Endothelial cell (in vitro differentiated cells): ENCODE measurements at regions not wholly inside any gene's neighbourhood (a gene's known extent, or its start where the extent isn't known, plus 50 kb on each side); places are given as distances from the start of the nearest gene placed in this dataset.

Experiments
- DNase-seq: peaks from one replicate; pipeline ENCODE4 v3.0.0; 2021; ENCODE audit warnings: low spot score
- H3K27ac Mint-ChIP-seq: one replicate; pipeline ENCODE4 v1.8.0; 2021; ENCODE audit warnings: mixed read lengths, inconsistent platforms; ENCODE audit not compliant: unreplicated experiment
- H3K27me3 Mint-ChIP-seq: one replicate; pipeline ENCODE4 v1.8.0; 2021; ENCODE audit warnings: mild to moderate bottlenecking, moderate library complexity, mixed read lengths, inconsistent platforms; ENCODE audit not compliant: unreplicated experiment
- H3K36me3 Mint-ChIP-seq: one replicate; pipeline ENCODE4 v1.8.0; 2021; ENCODE audit warnings: mild to moderate bottlenecking, low read depth, mixed read lengths, inconsistent platforms; ENCODE audit not compliant: unreplicated experiment
- H3K4me1 Mint-ChIP-seq: one replicate; pipeline ENCODE4 v1.8.0; 2021; ENCODE audit warnings: mild to moderate bottlenecking, mixed read lengths, inconsistent platforms; ENCODE audit not compliant: unreplicated experiment
- H3K4me3 Mint-ChIP-seq: one replicate; pipeline ENCODE4 v1.8.0; 2021; ENCODE audit warnings: mild to moderate bottlenecking, mixed read lengths, inconsistent platforms; ENCODE audit not compliant: unreplicated experiment
- H3K9me3 Mint-ChIP-seq: one replicate; pipeline ENCODE4 v1.8.0; 2021; ENCODE audit warnings: mixed read lengths, inconsistent platforms; ENCODE audit not compliant: unreplicated experiment
- TF ChIP-seq, protein P1 (sequence below): fragments of 200-600 bp; sonication (generic); IDR thresholded peaks from one replicate; pipeline ENCODE4 v1.5.0; 2021; ENCODE audit warnings: antibody characterized with exemption; ENCODE audit not compliant: unreplicated experiment

DNA sequence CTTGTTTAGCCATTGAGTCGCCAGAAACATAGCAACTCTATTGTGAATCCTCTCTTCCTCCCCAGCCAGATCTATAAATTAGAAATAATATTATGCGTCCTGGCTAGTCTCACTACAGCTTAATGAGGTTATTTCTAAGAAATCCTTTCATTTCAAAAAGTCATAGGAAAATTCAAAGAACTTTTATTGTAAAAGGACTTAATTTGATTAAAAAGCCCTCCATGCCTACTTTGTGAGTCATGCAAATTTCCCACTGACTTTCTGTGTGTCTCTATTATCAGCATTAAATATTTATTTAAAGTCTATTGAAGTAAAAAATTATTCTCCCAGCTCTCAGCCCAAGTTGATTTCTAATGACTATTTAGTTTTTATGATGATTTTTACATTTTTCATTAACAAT is 160.7 kb downstream of the PHLDA1 start:
- DNase-seq: no peak
- Mint-ChIP-seq H3K4me1 (peaks cover 5% of the 10 kb centered on the region), H3K4me3 (no peak overlapping the region), H3K27me3 (no peaks in the 10 kb centered on the region), H3K36me3 (no peaks in the 10 kb centered on the region), H3K9me3 (no peaks in the 10 kb centered on the region), H3K27ac (no peak overlapping the region)
- TF ChIP-seq, protein P1, sequence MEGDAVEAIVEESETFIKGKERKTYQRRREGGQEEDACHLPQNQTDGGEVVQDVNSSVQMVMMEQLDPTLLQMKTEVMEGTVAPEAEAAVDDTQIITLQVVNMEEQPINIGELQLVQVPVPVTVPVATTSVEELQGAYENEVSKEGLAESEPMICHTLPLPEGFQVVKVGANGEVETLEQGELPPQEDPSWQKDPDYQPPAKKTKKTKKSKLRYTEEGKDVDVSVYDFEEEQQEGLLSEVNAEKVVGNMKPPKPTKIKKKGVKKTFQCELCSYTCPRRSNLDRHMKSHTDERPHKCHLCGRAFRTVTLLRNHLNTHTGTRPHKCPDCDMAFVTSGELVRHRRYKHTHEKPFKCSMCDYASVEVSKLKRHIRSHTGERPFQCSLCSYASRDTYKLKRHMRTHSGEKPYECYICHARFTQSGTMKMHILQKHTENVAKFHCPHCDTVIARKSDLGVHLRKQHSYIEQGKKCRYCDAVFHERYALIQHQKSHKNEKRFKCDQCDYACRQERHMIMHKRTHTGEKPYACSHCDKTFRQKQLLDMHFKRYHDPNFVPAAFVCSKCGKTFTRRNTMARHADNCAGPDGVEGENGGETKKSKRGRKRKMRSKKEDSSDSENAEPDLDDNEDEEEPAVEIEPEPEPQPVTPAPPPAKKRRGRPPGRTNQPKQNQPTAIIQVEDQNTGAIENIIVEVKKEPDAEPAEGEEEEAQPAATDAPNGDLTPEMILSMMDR: no peak

DNA sequence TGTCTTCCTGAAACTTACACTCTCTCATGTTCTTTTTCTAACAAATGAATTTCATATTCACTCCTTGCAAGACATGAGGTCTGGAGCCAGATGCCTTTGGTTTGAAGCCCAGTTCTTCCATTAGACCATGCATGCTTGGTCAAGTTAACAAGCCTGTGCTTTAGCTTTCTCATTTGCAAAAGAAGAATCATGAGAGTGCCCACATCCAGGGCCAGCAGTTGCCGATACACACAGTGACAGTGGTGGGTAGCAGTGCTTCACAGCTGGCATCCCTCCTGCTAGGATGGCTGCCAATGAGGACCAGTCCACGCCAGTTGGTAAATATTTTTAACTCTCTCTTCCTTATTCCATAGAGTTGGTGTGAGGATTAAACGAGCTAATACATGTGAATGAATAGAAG is 163.1 kb downstream of the PHLDA1 start:
- no peak for DNase-seq
- Mint-ChIP-seq H3K27ac (no peak overlapping the region), H3K27me3 (peaks cover 3% of the 10 kb centered on the region), H3K4me3 (no peak overlapping the region), H3K4me1 (no peaks in the 10 kb centered on the region), H3K36me3 (no peaks in the 10 kb centered on the region), H3K9me3 (no peaks in the 10 kb centered on the region)
- TF ChIP-seq, protein P1: no peak

DNA sequence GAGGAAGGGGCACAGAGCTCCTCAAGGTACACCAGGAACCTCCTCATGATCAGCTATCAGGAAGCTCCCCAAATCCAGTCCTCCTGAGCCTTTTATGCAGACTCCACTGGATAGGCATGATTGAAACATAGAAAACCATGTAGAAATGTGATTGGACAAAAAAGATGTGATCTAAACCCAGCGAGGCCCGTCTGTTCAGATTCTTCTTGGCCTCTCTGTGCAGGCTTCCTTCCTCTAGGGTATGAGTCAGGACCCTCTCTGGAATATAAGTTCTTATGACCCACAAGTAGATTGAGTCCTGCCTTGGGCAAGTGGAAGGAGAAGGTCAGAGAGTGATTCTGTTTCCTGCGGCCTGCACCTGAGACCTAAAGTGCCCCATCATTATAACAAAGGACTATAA is 166.3 kb downstream of the PHLDA1 start:
- TF ChIP-seq, protein P1: no peak
- H3K36me3 Mint-ChIP-seq: no peaks in the 10 kb centered on the region
- H3K27me3 Mint-ChIP-seq: peaks cover 3% of the 10 kb centered on the region
- no peaks in the 10 kb centered on the region for H3K9me3 Mint-ChIP-seq
- H3K27ac Mint-ChIP-seq: no peak overlapping the region
- no peak for DNase-seq
- H3K4me3 Mint-ChIP-seq: no peak overlapping the region
- no peaks in the 10 kb centered on the region for H3K4me1 Mint-ChIP-seq

DNA sequence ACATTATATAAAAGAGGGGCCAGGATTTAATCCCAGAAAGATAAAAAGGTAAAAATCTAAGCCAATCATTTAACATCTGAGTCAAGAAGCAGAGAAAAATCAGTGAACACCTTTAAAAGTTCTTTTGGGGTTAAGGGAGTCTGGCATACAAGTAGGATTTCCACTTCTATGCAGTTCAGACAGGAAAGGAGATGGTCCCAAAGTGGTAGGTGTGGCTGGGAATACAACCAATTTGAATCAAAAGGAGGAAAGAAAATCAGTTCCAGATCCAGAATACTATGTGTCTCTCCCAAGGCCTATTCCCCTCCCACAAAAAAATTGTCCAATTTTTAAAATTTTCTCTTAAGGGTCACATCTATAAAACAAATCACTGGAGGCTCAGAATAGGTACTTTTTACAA is 167.4 kb downstream of the PHLDA1 start:
- Mint-ChIP-seq H3K27me3 (peaks cover 3% of the 10 kb centered on the region), H3K9me3 (no peaks in the 10 kb centered on the region)

DNA sequence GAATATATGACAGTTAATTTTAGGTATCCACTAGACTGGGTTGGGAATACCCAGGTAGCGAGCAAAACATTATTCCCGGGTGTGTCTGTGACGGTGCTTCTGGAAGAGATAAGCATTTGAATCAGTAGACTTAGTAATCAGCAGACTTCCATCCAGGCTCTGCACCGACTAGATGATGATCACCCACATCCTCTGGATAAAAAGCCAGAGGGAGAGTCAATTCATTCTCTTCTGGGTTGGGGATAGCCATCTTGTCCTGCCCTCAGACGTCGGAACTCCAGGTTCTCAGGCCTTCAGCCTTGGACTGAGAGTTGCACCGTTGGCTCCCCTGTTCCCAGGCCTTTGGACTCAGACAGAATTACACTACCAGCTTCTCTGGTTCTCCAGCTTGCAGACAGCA is 168.0 kb downstream of the PHLDA1 start:
- TF ChIP-seq, protein P1: no peak
- Mint-ChIP-seq H3K27ac (no peak overlapping the region), H3K27me3 (peaks cover 3% of the 10 kb centered on the region), H3K36me3 (no peaks in the 10 kb centered on the region), H3K4me3 (no peak overlapping the region), H3K9me3 (no peaks in the 10 kb centered on the region), H3K4me1 (no peaks in the 10 kb centered on the region)
- DNase-seq: no peak

More for the DNA sequence above, 167.4 kb downstream of the PHLDA1 start:
- no peaks in the 10 kb centered on the region for H3K36me3 Mint-ChIP-seq
- H3K4me1 Mint-ChIP-seq: no peaks in the 10 kb centered on the region
- H3K4me3 Mint-ChIP-seq: no peak overlapping the region
- TF ChIP-seq, protein P1: no peak
- no peak for DNase-seq
- H3K27ac Mint-ChIP-seq: no peak overlapping the region
